ENCODE measurements at regions not wholly inside any gene's neighbourhood (a gene's known extent, or its start where the extent isn't known, plus 50 kb on each side); places are given as distances from the start of the nearest gene placed in this dataset.

- no peak for DNase-seq (ENCODE audit: low read depth in 1 of 2, low spot score in 1 of 2)
- H3K27ac ChIP-seq (replicated peaks), result no peak overlapping the region
- no peak overlapping the region for H3K4me3 ChIP-seq (replicated peaks; ENCODE audit: insufficient read depth, low read length)
- TF ChIP-seq POLR2AphosphoS5 (IDR thresholded peaks at IDR 0.05; ENCODE audit: low read depth) (no peak), SPI1 (IDR thresholded peaks at IDR 0.05; ENCODE audit: borderline replicate concordance, low read depth) (no peak), REST (IDR thresholded peaks at IDR 0.05; ENCODE audit: insufficient replicate concordance, low read depth) (no peak), CTCF (IDR thresholded peaks at IDR 0.05; ENCODE audit: insufficient read depth, low read length) (no peak), GABPA (IDR thresholded peaks at IDR 0.05; ENCODE audit: low read depth) (no peak)
- no peaks in the 10 kb centered on the region for H3K27me3 ChIP-seq (ENCODE audit: insufficient read depth, poor library complexity, severe bottlenecking)
Observed at GRCh38 chr17:71910002-71910401, 210.8 kb upstream of the SOX9 start.

GRCh38 chr17:71914042-71914441, 206.8 kb upstream of the SOX9 start:
- DNase-seq (ENCODE audit: low read depth in 1 of 2, low spot score in 1 of 2), result no peak
- Histone ChIP-seq H3K27ac (replicated peaks) (no peak overlapping the region), H3K4me3 (replicated peaks; ENCODE audit: insufficient read depth, low read length) (no peak overlapping the region), H3K27me3 (ENCODE audit: insufficient read depth, poor library complexity, severe bottlenecking) (no peaks in the 10 kb centered on the region)
- TF ChIP-seq POLR2AphosphoS5 (IDR thresholded peaks at IDR 0.05; ENCODE audit: low read depth), result no peak
- TF ChIP-seq GABPA (IDR thresholded peaks at IDR 0.05; ENCODE audit: low read depth), result no peak
- TF ChIP-seq CTCF (IDR thresholded peaks at IDR 0.05; ENCODE audit: insufficient read depth, low read length), result no peak
- TF ChIP-seq REST (IDR thresholded peaks at IDR 0.05; ENCODE audit: insufficient replicate concordance, low read depth), result no peak
- no peak for TF ChIP-seq SPI1 (IDR thresholded peaks at IDR 0.05; ENCODE audit: borderline replicate concordance, low read depth)

GRCh38 chr17:71914812-71915211, 206.0 kb upstream of the SOX9 start:
- no peaks in the 10 kb centered on the region for H3K27me3 ChIP-seq (ENCODE audit: insufficient read depth, poor library complexity, severe bottlenecking)
- DNase-seq (ENCODE audit: low read depth in 1 of 2, low spot score in 1 of 2), result no peak
- no peak for TF ChIP-seq REST (IDR thresholded peaks at IDR 0.05; ENCODE audit: insufficient replicate concordance, low read depth)
- no peak for TF ChIP-seq SPI1 (IDR thresholded peaks at IDR 0.05; ENCODE audit: borderline replicate concordance, low read depth)
- TF ChIP-seq GABPA (IDR thresholded peaks at IDR 0.05; ENCODE audit: low read depth), result no peak
- TF ChIP-seq CTCF (IDR thresholded peaks at IDR 0.05; ENCODE audit: insufficient read depth, low read length), result no peak
- TF ChIP-seq POLR2AphosphoS5 (IDR thresholded peaks at IDR 0.05; ENCODE audit: low read depth), result no peak
- H3K27ac ChIP-seq (replicated peaks), result no peak overlapping the region
- no peak overlapping the region for H3K4me3 ChIP-seq (replicated peaks; ENCODE audit: insufficient read depth, low read length)

Data from HL-60 (cell line).